Spleen (tissue), 7 donors: ENCODE measurements at regions not wholly inside any gene's neighbourhood (a gene's known extent, or its start where the extent isn't known, plus 50 kb on each side); places are given as distances from the start of the nearest gene placed in this dataset.

Experiments
- POLR2A ChIP-seq, 3 donors: fragments of 450-650 bp; IDR thresholded peaks; one replicate each; pipeline ENCODE4 v1.5.1; 2017; ENCODE audit warnings: antibody characterized with exemption in 3 of 3, mild to moderate bottlenecking in 1 of 3
- TF ChIP-seq, protein P1 (sequence below), 11 experiments: fragments of 200-600 bp in 7 of 11; fragments of 450-650 bp in 4 of 11; sonication (generic) in 4 of 11; IDR thresholded peaks in 8 of 11; conservative IDR thresholded peaks in 3 of 11; 1 replicate in 7 of 11; 2 replicates in 4 of 11; pipeline versions ENCODE4 v1.4.0 to v1.8.0; 2016 to 2021; ENCODE audit warnings: antibody characterized with exemption in 11 of 11, inconsistent platforms in 4 of 11, mild to moderate bottlenecking in 1 of 11
- donor health status: DM: no; HTN: no; CAD: no; lungs with moderate emphysema.
- donor health status: DM: no; HTN: no; CAD: no.
- donor health status: DM: no; HTN: no; CAD: no.

DNA sequence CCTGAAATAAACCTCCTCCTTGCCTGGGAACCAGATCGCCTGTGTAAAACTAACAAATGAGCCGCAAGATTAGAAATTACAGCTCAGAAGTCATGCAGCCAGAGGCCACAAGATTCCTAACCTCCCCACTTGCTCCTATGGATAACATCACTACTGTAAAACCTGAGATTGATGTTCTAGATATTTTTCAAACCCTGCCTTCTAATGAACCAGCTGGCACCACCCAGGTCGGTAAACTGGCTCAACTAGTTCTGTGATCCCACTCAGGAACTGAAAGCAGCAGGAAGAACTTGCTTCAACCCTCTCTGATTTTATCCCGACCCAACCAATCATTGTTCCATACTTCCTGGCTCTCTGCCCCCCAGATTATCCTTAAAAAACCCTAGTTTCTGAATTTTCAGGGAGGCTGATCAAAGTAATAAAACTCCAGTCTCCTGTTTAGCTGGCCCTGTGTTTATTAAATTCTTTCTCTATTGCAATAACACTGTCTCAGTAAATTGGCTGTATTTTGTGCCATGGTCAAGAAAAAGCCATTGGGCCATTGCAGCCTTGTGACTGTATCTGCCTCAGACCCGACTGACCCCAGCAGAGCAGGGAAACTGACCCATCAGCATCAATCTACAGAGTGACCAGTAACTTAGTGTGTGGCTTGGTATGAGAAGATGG lies 98.9 kb downstream of the RPLP1 start:
- TF ChIP-seq, protein P1, sequence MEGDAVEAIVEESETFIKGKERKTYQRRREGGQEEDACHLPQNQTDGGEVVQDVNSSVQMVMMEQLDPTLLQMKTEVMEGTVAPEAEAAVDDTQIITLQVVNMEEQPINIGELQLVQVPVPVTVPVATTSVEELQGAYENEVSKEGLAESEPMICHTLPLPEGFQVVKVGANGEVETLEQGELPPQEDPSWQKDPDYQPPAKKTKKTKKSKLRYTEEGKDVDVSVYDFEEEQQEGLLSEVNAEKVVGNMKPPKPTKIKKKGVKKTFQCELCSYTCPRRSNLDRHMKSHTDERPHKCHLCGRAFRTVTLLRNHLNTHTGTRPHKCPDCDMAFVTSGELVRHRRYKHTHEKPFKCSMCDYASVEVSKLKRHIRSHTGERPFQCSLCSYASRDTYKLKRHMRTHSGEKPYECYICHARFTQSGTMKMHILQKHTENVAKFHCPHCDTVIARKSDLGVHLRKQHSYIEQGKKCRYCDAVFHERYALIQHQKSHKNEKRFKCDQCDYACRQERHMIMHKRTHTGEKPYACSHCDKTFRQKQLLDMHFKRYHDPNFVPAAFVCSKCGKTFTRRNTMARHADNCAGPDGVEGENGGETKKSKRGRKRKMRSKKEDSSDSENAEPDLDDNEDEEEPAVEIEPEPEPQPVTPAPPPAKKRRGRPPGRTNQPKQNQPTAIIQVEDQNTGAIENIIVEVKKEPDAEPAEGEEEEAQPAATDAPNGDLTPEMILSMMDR (IDR thresholded peaks at IDR 0.05 in 8 of 11, conservative IDR thresholded peaks at IDR 0.05 in 3 of 11) = no peak
- no peak for TF ChIP-seq POLR2A (IDR thresholded peaks at IDR 0.05)
